ENCODE measurements at regions not wholly inside any gene's neighbourhood (a gene's known extent, or its start where the extent isn't known, plus 50 kb on each side); places are given as distances from the start of the nearest gene placed in this dataset.

DNA sequence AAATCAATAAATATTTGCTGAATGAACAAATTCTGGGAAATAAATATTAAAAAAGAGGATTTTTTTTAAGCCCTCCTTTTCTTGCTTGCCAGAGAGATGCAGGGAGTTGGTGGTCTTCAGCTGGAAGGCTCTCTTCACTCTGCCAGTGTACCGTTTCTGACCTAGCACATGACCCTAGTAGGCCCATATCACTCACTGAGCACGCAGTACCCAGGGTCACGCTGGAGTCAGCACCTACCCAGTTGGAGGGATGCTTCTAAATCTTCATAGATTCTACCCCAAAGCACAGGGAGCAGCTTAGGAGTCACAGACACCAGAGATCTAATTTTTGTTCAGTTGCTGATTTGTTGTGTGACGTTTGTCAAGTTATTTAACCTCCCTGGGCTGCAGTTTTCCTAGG lies 195.4 kb upstream of the TBX3 start:
- Mint-ChIP-seq H3K36me3 (no peaks in the 10 kb centered on the region), H3K27me3 (no peaks in the 10 kb centered on the region), H3K4me3 (no peak overlapping the region), H3K9me3 (peaks cover 0 to 15% (median 4%) of the 10 kb centered on the region in 5 donors), H3K27ac (no peak overlapping the region), H3K4me1 (no peaks in the 10 kb centered on the region)
- Histone ChIP-seq H3K27me3 (ENCODE audit: insufficient read depth, low read length, poor library complexity, severe bottlenecking) (no peaks in the 10 kb centered on the region), H3K4me3 (ENCODE audit: low read length) (no peak overlapping the region), H3K4me1 (ENCODE audit: insufficient read depth, low read length) (no peaks in the 10 kb centered on the region), H3K27ac (ENCODE audit: low read depth, low read length) (no peak overlapping the region), H3K9me3 (ENCODE audit: low read length) (no peaks in the 10 kb centered on the region), H3K36me3 (ENCODE audit: insufficient read depth, low read length) (no peaks in the 10 kb centered on the region)
- no peak for DNase-seq
- POLR2A ChIA-PET: no interaction called here
- CTCF ChIA-PET: no interaction called here

DNA sequence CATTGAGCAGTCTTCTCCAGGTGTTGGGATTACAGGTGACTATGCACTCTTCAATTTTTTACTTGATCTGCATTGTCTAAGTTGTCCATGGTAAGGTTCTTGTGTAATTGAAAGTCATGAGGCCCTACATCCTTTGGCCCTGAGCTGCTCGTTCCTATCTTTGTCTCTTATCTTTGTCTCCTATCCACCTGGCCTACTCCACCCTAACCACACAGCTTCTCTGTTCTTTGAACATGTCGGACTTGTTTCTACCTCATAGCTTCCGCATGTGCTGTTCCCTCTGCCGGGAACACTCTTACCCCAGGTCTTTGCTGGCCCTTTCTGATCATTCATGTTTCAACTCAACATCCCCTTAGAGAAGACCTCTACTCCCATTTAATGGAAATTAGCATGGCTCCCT lies 194.8 kb upstream of the TBX3 start:
- no peaks in the 10 kb centered on the region for H3K27me3 ChIP-seq (ENCODE audit: insufficient read depth, low read length, poor library complexity, severe bottlenecking)
- DNase-seq: no peak
- H3K4me1 Mint-ChIP-seq: no peaks in the 10 kb centered on the region
- ChIA-PET POLR2A (no interaction called here), CTCF (no interaction called here)
- no peaks in the 10 kb centered on the region for H3K9me3 ChIP-seq (ENCODE audit: low read length)
- no peak overlapping the region for H3K4me3 ChIP-seq (ENCODE audit: low read length)
- H3K27me3 Mint-ChIP-seq: no peaks in the 10 kb centered on the region
- H3K36me3 Mint-ChIP-seq: no peaks in the 10 kb centered on the region
- peaks cover 0 to 15% (median 4%) of the 10 kb centered on the region in 5 donors for H3K9me3 Mint-ChIP-seq
- H3K27ac Mint-ChIP-seq: no peak overlapping the region
- H3K4me1 ChIP-seq (ENCODE audit: insufficient read depth, low read length): no peaks in the 10 kb centered on the region
- H3K4me3 Mint-ChIP-seq: no peak overlapping the region
- no peaks in the 10 kb centered on the region for H3K36me3 ChIP-seq (ENCODE audit: insufficient read depth, low read length)
- H3K27ac ChIP-seq (ENCODE audit: low read depth, low read length): no peak overlapping the region

DNA sequence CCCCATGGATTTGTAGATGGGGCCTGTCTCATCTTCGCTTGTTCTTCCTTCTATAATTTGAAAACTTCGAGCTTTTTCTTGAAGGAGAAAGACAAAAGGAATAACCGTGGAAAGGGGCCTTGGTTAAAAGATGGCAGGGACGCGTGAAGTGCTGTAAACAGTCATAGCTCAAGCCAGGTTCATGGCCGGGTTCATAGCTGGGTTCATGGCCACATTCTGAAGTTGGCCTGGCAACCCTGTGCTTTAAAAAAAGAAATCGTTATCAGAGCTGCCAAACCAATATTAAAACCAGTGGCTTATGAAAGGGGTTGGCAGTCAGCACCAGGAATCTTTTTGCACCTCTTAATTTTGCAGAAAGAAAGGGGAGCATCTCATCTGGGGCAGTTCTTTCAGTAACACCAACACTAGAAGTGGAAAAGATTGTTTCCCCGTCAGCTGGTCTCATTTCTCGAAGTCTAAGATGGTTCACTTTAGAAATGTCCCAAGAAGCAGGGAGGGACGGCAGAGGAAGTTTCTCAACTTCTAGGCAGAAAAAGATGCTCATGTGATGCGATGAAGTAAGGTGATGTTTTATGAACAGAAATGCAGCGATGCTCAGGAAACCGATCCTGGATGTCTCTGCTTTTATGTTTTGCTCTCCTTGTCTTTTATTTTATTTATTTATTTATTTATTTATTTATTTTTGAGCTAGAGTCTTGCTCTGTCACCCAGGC lies 193.1 kb upstream of the TBX3 start:
- H3K36me3 ChIP-seq (ENCODE audit: insufficient read depth, low read length): no peaks in the 10 kb centered on the region
- H3K27me3 ChIP-seq (ENCODE audit: insufficient read depth, low read length, poor library complexity, severe bottlenecking): no peaks in the 10 kb centered on the region
- no peaks in the 10 kb centered on the region for H3K4me1 ChIP-seq (ENCODE audit: insufficient read depth, low read length)
- DNase-seq: no peak
- no peak overlapping the region for H3K4me3 ChIP-seq (ENCODE audit: low read length)
- peaks cover 0 to 11% (median 2%) of the 10 kb centered on the region in 5 donors for H3K9me3 Mint-ChIP-seq
- H3K9me3 ChIP-seq (ENCODE audit: low read length): no peaks in the 10 kb centered on the region
- ChIA-PET CTCF (no interaction called here), POLR2A (no interaction called here)
- no peak overlapping the region for H3K27ac ChIP-seq (ENCODE audit: low read depth, low read length)
- no peaks in the 10 kb centered on the region for H3K27me3 Mint-ChIP-seq
- H3K36me3 Mint-ChIP-seq: no peaks in the 10 kb centered on the region
- no peak overlapping the region for H3K27ac Mint-ChIP-seq
- no peak overlapping the region for H3K4me3 Mint-ChIP-seq
- no peaks in the 10 kb centered on the region for H3K4me1 Mint-ChIP-seq

DNA sequence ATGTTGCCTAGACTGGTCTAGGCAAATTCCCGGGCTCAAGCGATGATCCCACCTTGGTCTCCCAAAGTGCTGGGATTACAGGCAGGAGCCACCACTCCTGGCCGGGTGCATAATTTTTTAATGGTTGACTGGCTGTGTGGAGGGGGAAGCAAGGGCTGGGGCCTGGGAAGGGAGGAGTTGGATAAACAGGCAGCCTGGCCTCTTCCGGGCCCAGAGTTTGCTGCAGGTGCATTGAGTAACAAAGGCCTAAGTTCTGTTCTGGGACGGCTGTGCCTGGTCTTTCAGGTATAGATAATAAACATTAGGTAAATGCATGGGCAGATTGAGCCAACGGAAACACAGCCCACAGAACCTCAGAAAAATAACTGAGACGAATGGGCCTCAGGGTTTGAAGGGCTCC lies 191.3 kb upstream of the TBX3 start:
- peaks cover 2 to 9% (median 6%) of the 10 kb centered on the region in 5 donors for H3K9me3 Mint-ChIP-seq
- Histone ChIP-seq H3K27me3 (ENCODE audit: insufficient read depth, low read length, poor library complexity, severe bottlenecking) (no peaks in the 10 kb centered on the region), H3K4me3 (ENCODE audit: low read length) (no peak overlapping the region), H3K27ac (ENCODE audit: low read depth, low read length) (no peak overlapping the region), H3K9me3 (ENCODE audit: low read length) (no peaks in the 10 kb centered on the region), H3K36me3 (ENCODE audit: insufficient read depth, low read length) (no peaks in the 10 kb centered on the region), H3K4me1 (ENCODE audit: insufficient read depth, low read length) (no peaks in the 10 kb centered on the region)
- no peak overlapping the region for H3K27ac Mint-ChIP-seq
- peaks cover 0 to 3% of the 10 kb centered on the region in 2 donors for H3K27me3 Mint-ChIP-seq
- peaks cover 0 to 4% (median 0%) of the 10 kb centered on the region in 3 donors for H3K36me3 Mint-ChIP-seq
- no peak overlapping the region for H3K4me3 Mint-ChIP-seq
- DNase-seq: no peak
- CTCF ChIA-PET: no interaction called here
- H3K4me1 Mint-ChIP-seq: no peaks in the 10 kb centered on the region
- POLR2A ChIA-PET: no interaction called here

DNA sequence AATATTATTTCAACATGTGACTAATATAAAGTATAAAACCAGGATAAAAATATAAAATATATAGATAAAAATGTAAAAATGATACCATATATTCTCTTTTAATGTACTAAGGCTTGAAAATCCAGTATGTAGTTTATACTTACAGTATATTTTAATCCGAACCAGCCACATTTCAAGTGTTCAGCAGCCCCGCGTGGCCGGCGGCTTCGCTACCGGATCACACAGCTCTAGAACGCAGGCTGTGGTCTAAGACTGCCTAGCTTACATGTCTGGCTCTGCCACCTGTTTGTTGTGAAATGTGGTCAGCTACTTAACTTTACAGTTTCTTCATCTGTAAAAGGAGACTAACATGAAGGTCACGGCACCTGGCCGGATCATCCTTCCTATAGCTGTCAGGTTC lies 189.7 kb upstream of the TBX3 start:
- H3K27ac Mint-ChIP-seq: no peak overlapping the region
- Histone ChIP-seq H3K27ac (ENCODE audit: low read depth, low read length) (no peak overlapping the region), H3K4me1 (ENCODE audit: insufficient read depth, low read length) (no peaks in the 10 kb centered on the region), H3K4me3 (ENCODE audit: low read length) (no peak overlapping the region), H3K9me3 (ENCODE audit: low read length) (no peaks in the 10 kb centered on the region), H3K36me3 (ENCODE audit: insufficient read depth, low read length) (no peaks in the 10 kb centered on the region), H3K27me3 (ENCODE audit: insufficient read depth, low read length, poor library complexity, severe bottlenecking) (no peaks in the 10 kb centered on the region)
- ChIA-PET CTCF (no interaction called here), POLR2A (no interaction called here)
- H3K4me1 Mint-ChIP-seq: no peaks in the 10 kb centered on the region
- H3K27me3 Mint-ChIP-seq: peaks cover 0 to 3% of the 10 kb centered on the region in 2 donors
- H3K36me3 Mint-ChIP-seq: peaks cover 0 to 4% (median 0%) of the 10 kb centered on the region in 3 donors
- H3K4me3 Mint-ChIP-seq: no peak overlapping the region
- H3K9me3 Mint-ChIP-seq: peaks cover 2 to 9% (median 6%) of the 10 kb centered on the region in 5 donors
- no peak for DNase-seq

DNA sequence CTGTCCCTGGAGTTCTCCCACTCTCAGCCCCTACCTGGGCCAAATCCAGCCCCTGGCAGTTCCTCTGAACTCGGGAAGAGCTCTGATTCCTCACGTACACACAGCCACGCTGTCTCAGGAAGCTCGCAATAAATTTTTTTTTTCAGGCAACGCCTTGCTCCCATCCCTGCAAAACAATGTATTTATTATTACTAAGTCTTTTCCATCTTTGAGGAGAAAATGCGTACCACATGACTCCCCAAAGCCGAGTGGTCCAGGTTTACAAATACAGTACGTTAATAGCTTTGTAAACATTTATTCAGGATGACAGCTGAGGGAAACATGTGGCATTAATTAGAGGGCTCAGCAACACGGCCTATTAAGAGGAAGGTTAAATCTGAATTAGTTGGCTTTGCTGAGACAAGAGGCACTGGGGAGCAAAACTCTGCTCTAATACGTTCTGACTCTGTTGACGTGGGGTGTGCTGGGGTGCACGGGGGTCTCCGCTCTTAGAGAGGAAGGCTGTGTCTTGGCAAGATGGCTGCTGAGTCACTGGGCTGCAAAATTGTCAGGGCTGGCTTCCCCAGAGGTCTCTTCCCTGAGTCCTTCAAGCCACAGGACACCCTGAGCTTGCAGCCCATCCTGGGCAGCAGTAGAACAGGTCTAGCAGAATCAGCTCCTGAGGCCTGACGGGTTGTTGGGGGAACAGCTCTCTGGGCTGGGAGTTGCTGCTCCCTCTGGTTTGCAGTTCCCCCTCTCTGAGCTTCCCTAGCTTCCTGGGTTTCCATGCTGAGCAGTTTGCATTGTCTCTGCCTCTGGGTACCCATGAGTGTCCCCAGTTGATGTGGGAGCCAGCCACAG lies 185.2 kb upstream of the TBX3 start:
- Histone ChIP-seq H3K27me3 (ENCODE audit: insufficient read depth, low read length, poor library complexity, severe bottlenecking) (no peaks in the 10 kb centered on the region), H3K9me3 (ENCODE audit: low read length) (no peaks in the 10 kb centered on the region), H3K4me1 (ENCODE audit: insufficient read depth, low read length) (no peaks in the 10 kb centered on the region), H3K36me3 (ENCODE audit: insufficient read depth, low read length) (no peaks in the 10 kb centered on the region), H3K4me3 (ENCODE audit: low read length) (no peak overlapping the region), H3K27ac (ENCODE audit: low read depth, low read length) (no peak overlapping the region)
- H3K27ac Mint-ChIP-seq: no peak overlapping the region
- peaks cover 4 to 10% (median 4%) of the 10 kb centered on the region in 5 donors for H3K9me3 Mint-ChIP-seq
- DNase-seq: no peak
- H3K4me1 Mint-ChIP-seq: no peaks in the 10 kb centered on the region
- peaks cover 3% of the 10 kb centered on the region in 2 donors for H3K27me3 Mint-ChIP-seq
- peaks cover 0 to 4% (median 2%) of the 10 kb centered on the region in 3 donors for H3K36me3 Mint-ChIP-seq
- ChIA-PET CTCF (no interaction called here), POLR2A (no interaction called here)
- H3K4me3 Mint-ChIP-seq: no peak overlapping the region

DNA sequence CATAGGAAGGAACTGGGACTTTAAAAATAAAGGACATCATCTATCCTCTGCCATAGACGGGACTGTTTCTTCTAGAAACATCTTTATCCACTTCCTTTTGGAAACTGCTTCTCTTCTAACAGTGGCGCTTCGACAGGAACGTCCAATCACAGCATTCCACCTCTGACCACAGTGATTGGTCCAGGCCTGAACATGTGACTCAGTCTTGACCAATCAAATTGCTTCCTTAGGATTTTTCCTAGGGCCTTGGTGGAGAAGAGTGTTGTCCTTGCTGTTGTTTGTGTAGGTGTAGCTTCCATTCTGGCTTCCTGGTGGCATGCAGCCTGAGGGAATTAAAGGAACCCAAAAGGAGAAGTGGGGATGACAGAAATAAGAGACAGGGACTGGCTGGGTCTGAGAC lies 182.4 kb upstream of the TBX3 start:
- Mint-ChIP-seq H3K27me3 (peaks cover 3% of the 10 kb centered on the region in 2 donors), H3K36me3 (peaks cover 0 to 4% (median 2%) of the 10 kb centered on the region in 3 donors), H3K4me3 (no peak overlapping the region), H3K4me1 (no peaks in the 10 kb centered on the region), H3K9me3 (peaks cover 6 to 17% (median 8%) of the 10 kb centered on the region in 5 donors), H3K27ac (no peak overlapping the region)
- Histone ChIP-seq H3K9me3 (ENCODE audit: low read length) (no peaks in the 10 kb centered on the region), H3K27me3 (ENCODE audit: insufficient read depth, low read length, poor library complexity, severe bottlenecking) (no peaks in the 10 kb centered on the region), H3K27ac (ENCODE audit: low read depth, low read length) (no peak overlapping the region), H3K4me1 (ENCODE audit: insufficient read depth, low read length) (no peaks in the 10 kb centered on the region), H3K4me3 (ENCODE audit: low read length) (no peak overlapping the region), H3K36me3 (ENCODE audit: insufficient read depth, low read length) (no peaks in the 10 kb centered on the region)
- no peak for DNase-seq
- ChIA-PET CTCF (no interaction called here), POLR2A (no interaction called here)

DNA sequence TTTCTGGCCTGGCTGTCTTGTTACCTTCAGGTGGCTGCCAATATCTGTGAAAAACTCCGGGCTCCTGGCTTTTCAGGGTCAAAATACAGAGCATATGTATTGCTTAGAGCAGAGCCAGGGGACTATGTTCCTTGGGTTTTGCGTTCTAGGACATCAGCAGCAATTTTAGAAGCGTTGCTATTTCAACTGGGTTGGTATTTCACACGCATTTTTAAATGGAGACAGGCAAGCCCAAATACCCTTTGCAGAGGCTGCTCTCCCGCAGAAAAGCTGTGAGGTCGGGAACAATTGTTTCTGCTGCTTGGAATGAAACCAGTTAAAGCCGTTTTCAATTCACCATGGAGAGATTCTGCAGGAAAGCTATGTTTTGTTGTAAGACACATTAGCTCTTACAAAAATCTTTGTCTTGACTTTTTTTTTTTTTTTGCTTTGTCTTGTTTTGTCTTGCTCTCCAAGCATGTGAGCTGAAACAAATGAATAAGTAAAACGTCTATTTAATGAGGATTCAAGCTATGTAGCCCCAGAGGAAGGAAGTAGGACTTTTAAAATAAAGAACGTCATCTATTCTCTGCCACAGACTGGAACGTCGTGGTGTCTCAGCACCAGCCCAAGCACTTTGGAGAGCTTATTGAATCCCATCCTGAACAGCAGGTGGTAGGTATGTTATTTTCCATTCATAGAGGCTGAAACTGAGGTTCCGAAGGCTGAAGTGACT lies 181.0 kb upstream of the TBX3 start:
- H3K4me1 ChIP-seq (ENCODE audit: insufficient read depth, low read length): no peaks in the 10 kb centered on the region
- H3K4me3 Mint-ChIP-seq: no peak overlapping the region
- ChIA-PET POLR2A (no interaction called here), CTCF (no interaction called here)
- no peak overlapping the region for H3K4me3 ChIP-seq (ENCODE audit: low read length)
- H3K27me3 Mint-ChIP-seq: peaks cover 0 to 3% of the 10 kb centered on the region in 2 donors
- no peaks in the 10 kb centered on the region for H3K9me3 ChIP-seq (ENCODE audit: low read length)
- H3K27ac ChIP-seq (ENCODE audit: low read depth, low read length): no peak overlapping the region
- H3K27ac Mint-ChIP-seq: no peak overlapping the region
- no peaks in the 10 kb centered on the region for H3K4me1 Mint-ChIP-seq
- DNase-seq: no peak
- no peaks in the 10 kb centered on the region for H3K27me3 ChIP-seq (ENCODE audit: insufficient read depth, low read length, poor library complexity, severe bottlenecking)
- no peaks in the 10 kb centered on the region for H3K36me3 ChIP-seq (ENCODE audit: insufficient read depth, low read length)
- H3K9me3 Mint-ChIP-seq: peaks cover 4 to 18% (median 10%) of the 10 kb centered on the region in 5 donors
- H3K36me3 Mint-ChIP-seq: peaks cover 0 to 2% (median 0%) of the 10 kb centered on the region in 3 donors

Data from CD8-positive, alpha-beta memory T cell (primary cell).